Fibroblast of skin of right quadriceps (primary cell): ENCODE measurements at regions not wholly inside any gene's neighbourhood (a gene's known extent, or its start where the extent isn't known, plus 50 kb on each side); places are given as distances from the start of the nearest gene placed in this dataset.

ENCODE experiments used
- DNase-seq: peaks from one replicate; pipeline ENCODE4 v3.0.0-alpha.2; 2013

GRCh38 chr14:83780321-83780720 lies 1749.6 kb upstream of the FLRT2 start:
- no peak for DNase-seq

GRCh38 chr14:83798421-83798820 lies 1731.5 kb upstream of the FLRT2 start:
- no peak for DNase-seq

- DNase-seq: no peak
Observed at GRCh38 chr14:83799233-83799632, 1730.7 kb upstream of the FLRT2 start.

GRCh38 chr14:83814896-83815295 lies 1715.0 kb upstream of the FLRT2 start:
- DNase-seq: no peak

- DNase-seq: no peak
Observed at GRCh38 chr14:83816761-83817160, 1713.2 kb upstream of the FLRT2 start.

GRCh38 chr14:83825843-83826242 lies 1704.1 kb upstream of the FLRT2 start:
- DNase-seq: no peak

- DNase-seq: peak; percentile 72
Observed at GRCh38 chr14:83826838-83827237, 1703.1 kb upstream of the FLRT2 start.

- no peak for DNase-seq
Observed at GRCh38 chr14:83827383-83827782, 1702.6 kb upstream of the FLRT2 start.

- no peak for DNase-seq
Observed at GRCh38 chr14:83828406-83828805, 1701.5 kb upstream of the FLRT2 start.

GRCh38 chr14:83830316-83830715 lies 1699.6 kb upstream of the FLRT2 start:
- no peak for DNase-seq

- no peak for DNase-seq
Observed at GRCh38 chr14:83838226-83838625, 1691.7 kb upstream of the FLRT2 start.

GRCh38 chr14:83842547-83842946 lies 1687.4 kb upstream of the FLRT2 start:
- no peak for DNase-seq

- no peak for DNase-seq
Observed at GRCh38 chr14:83847102-83847501, 1682.8 kb upstream of the FLRT2 start.

- DNase-seq: no peak
Observed at GRCh38 chr14:83850092-83850491, 1679.9 kb upstream of the FLRT2 start.

GRCh38 chr14:83856334-83856733 lies 1673.6 kb upstream of the FLRT2 start:
- no peak for DNase-seq

GRCh38 chr14:83860631-83861155 lies 1669.3 kb upstream of the FLRT2 start:
- peak; percentile 33 for DNase-seq

GRCh38 chr14:83863042-83863774 lies 1666.7 kb upstream of the FLRT2 start:
- no peak for DNase-seq

GRCh38 chr14:83864106-83864505 lies 1665.8 kb upstream of the FLRT2 start:
- DNase-seq: no peak

- DNase-seq: peak; percentile 64
Observed at GRCh38 chr14:83867566-83868225, 1662.2 kb upstream of the FLRT2 start.

GRCh38 chr14:83870546-83871270 lies 1659.2 kb upstream of the FLRT2 start:
- no peak for DNase-seq

- no peak for DNase-seq
Observed at GRCh38 chr14:83873669-83874068, 1656.3 kb upstream of the FLRT2 start.

GRCh38 chr14:83874662-83875061 lies 1655.3 kb upstream of the FLRT2 start:
- peak; percentile 48 for DNase-seq

- DNase-seq: no peak
Observed at GRCh38 chr14:83883732-83884131, 1646.2 kb upstream of the FLRT2 start.

- DNase-seq: no peak
Observed at GRCh38 chr14:83885837-83886293, 1644.1 kb upstream of the FLRT2 start.
